Embryonic facial prominence (tissue), 1 donor: ENCODE measurements at regions not wholly inside any gene's neighbourhood (a gene's known extent, or its start where the extent isn't known, plus 50 kb on each side); places are given as distances from the start of the nearest gene placed in this dataset.
"Not testable (repeated sequence)": the region's sequence is repeated elsewhere in the genome, so short reads cannot be mapped to it uniquely, and the experiment has no call there.

Source experiments
- DNase-seq: peaks from one replicate; pipeline ENCODE4 v3.0.0-alpha.2; 2016; ENCODE audit errors: extremely low spot score

DNA sequence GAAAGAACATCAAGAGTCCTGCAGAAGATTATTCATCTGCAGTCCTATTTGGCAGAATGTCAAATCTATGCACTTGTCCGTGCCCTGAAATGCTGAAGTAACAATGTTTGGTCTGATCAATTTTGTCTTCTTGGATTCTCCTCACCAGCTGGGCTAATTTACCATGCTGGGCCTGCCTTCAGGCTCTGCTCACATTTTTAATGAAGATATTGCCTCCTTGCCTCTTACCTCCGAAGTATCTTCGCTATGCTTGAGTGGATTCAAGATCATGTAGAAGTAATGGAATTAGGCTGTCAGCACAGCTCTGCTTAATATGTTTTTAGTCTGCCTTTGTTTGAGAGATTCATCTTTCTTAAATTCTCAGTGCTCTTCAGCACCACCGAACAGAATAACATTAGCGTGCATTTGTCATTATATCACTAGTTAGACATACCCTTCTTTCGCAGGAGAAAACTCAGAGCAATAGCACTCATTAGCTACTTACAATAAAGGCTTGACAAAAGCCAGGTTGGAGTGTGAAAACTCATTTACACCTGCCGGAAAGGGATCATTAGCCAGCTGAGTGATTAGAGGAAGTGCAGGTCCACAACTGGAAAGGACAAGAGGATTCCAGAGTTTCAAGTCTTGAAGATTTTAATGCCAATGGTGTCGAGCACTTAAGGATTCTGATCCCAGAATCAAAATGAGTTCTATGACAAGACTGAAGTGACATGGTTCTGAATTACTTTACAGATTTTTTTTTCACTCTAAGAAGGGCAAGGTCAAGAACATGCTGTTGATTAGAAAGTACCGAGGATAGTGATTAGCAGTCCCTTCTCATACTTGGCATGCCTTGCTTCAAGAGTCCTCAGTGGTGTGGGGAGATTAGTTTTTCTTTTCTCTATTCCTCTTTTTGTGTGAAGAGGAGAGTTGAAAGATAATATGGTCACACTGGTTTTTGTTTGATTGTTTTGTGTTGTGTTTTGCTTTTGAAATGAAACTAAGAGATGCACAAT lies 405.6 kb upstream of the TOM1L1 start:
- DNase-seq, result no peak

DNA sequence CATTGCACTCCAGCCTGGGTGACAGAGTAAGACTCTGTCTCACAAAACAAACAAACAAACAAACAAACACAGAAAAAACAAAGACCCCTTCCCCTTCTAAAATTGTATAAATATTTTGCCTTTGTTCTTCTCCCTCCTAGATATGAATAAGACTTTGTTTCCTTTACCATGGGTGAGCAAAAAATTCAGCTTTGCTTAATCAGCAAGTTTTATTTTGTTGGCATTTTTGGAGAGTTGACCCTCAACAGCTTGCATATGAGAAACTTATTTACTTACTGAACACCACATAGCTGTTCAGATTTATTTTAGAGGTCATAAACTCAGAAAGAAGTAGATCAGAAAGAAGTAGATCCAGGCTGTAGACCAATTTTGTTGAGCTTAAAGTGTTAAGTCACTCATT lies 395.2 kb upstream of the TOM1L1 start:
- no peak for DNase-seq

DNA sequence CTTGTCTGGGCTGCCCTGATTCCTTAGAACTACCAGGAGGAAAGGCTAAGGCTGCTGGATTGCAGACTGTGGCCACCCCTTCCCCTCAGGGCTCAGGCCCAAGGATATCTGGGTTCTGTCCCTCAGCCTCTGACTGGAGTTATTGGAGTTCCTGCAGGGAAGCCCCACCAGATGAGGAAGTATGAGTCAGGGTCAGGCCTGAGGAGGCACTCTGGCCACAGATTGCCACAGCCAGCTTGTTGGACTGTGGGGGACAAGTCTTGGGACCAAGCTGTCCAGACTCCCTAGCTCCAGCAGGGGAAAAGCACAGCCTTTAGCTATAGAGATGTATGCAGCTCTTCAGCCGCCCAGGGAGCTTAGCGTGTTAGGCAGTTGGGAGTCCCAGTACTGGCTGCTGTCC lies 381.9 kb upstream of the TOM1L1 start:
- no peak for DNase-seq

DNA sequence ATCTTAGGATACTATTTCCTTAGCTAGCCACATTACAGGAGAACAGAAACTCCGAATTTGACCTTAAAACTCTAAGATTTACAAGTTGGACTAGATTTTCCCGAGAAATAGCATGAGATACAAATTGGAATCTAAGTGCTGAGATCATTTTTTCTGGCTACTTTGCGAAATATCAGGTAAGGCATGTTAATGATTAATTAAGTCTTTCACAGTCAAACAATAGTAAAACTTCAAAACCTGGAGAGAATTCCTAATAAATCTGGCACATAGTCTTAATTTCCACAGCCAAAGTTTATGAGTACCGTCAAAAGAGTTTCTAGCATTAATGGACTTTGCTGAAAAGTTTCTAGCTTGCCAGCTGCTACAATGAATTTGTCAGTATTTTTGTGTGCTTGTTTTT lies 379.5 kb upstream of the TOM1L1 start:
- no peak for DNase-seq

DNA sequence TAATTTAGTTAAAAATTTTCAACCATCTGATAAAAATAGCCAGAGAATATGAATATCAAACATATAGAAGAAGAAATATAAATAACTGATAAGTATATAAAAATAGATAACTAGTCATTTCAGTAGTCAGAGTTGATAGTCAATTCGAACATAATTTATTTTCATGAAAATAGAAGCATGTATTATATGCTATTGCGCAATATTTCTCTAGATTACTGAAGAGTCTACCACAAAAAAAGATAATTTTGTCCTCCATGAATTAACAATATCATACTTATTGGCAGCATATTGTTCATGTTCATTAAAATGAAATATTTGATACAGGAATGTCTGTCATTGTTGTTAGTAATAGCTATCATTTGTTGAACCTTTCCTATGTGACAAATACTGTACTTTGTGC lies 376.2 kb upstream of the TOM1L1 start:
- no peak for DNase-seq

DNA sequence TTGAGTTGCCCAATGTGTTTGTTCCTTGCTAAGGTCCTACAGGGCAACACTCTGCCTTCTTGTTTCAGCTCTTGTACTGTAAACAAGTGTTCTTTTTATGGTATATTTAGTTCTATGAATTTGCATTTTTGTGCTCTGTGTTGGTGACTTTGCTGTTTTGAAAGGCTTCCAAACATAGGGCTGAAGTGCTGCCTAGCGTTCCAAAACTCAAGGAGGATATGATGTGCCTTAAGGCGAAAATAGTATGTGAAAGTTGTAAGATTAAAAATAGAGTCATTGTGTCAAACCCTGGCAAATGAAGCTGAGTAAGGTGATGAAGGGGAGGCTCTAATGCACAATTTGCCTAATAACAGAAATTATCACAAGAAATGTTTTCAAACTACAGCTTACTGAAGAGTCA lies 372.7 kb upstream of the TOM1L1 start:
- no peak for DNase-seq

DNA sequence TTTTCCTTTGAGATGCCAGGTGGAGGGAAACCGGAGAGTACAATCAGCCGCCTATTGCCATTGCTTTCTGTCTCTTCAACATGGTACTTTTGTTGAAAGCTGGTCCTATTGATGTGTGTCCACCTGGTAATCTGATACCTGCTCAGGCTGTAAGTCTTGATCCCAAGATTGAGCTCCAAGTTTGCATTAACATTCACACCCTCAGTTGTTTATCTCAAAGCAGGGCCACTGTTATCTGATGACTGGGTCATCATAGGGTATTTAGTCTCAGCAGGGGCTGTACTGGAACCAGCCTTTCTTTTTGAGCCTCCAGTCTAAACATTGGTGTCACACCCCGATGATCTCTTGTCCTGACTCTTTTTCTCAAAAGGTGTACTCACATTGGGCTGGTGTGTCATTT lies 370.3 kb upstream of the TOM1L1 start:
- no peak for DNase-seq

DNA sequence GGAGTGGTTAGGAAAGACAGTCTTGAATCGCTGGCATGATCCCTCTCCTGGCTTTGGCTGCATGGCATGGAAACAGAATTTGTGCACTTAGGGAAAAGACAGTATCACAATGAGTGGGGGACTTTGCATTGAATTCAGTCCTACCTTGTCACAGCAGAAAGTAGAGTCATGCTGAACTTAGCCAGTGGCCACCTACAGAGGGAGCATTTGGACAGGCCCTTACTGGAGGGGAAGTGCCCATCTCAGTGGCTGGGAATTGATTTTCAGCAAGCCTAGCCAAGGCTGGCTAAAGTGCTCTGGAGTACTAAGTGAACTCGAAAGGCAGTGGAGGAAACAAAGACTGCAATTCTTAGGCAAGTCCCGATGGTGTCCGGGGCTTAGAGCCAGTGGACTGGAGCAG lies 364.3 kb upstream of the TOM1L1 start:
- no peak for DNase-seq

DNA sequence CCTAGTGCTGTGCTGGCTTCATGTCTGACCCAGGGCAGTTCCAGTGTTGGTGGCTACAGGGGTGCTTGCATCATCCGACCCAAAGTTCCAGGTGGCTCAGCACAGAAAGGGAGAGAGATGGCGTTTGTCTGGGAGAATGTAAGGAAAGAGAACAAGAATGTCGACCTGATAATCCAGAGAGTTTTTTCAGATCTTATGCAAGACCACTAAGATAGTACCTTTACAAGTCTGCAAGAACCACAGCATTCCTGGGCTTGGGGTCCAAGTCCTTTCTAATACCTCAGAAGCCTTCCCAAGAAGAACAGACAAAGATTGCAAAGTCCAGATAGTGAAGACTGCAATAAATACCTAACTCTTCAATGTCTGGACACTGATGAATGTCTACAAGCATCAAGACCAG lies 363.0 kb upstream of the TOM1L1 start:
- no peak for DNase-seq

DNA sequence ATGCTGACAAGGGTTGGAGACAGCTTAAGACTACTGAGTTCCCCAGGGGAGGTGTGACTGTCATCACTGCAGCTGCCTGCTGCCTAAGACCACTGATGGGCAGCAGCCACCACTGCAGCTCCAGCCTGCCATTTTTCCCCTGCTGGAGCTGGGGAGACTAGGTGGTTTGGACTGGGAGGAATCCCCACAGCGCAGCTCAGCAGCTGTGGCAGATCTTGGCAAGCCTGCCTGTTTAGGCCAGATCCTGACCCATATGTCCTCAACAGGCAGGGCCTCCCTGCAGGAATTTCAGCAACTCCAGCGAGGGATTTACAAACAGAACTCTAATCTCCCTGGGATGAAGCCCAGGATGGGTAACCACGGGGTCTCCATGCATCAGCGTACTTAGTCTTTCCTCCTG lies 356.4 kb upstream of the TOM1L1 start:
- no peak for DNase-seq

DNA sequence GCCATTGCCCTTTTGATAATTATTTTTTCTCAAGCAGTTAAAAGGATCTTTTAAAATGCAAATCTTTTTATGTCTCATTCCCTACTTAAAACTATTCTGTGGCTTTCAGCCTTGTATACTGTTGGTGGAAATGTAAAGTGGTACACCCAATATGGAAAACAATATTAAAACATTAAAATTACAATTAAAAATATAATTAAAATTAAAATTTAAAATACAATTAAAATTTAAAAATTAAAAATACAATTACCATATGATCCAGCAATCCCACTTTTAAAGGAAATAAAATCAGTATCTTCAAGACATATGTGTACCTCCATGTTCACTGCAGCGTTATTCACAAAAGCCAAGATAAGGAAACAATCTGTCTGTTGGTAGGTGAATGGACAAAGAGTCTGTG lies 340.8 kb upstream of the TOM1L1 start:
- no peak for DNase-seq

DNA sequence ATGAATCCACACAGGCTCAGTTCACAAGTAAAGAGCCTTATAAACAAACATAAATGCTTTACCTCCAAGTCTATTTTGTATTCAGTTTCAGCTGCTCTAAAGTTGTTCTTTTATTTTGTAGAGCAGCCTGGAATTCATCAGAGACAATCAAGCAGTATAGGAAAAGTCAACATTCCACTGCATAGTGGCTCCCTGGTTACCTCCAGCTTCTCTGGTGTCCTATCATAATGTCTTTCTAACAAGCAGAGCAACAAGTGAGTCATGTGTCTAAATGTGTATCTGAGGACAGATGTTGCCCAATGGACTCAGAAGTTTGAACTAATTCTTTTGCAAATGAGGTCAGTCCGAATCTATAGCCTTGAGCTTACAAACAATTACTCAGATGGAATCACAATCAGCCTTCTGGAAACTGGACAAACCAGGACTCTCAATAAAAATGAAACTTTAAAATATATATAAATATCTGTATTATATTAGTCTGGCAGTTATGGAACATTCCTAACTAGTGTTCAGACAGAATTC lies 292.0 kb upstream of the TOM1L1 start:
- no peak for DNase-seq

DNA sequence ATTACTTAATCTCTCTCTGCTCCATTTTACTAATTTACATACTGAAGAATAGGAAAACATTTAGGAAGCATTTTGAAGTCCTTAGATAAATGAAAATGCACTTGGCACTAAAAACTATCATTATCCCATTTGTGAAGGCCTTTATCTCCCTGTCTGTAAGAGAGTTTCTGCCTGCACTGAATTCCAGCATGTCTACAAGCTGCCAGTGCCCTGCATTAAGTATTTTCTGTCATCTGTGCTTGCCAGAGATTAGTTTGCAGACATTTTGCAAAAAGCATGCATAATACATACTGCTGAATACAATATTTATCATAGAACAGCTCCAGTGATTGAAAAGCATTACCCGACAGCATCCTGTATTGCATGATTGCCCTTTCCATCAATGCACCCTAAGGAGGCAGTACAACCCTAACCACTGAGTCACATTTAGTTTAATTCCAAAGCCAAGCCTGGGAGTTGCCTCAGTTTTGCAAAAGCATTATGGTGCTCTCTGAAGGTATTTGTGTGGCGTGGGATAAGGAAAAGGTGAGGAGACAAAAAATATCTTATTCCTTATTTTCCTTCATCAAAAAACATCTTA lies 280.2 kb upstream of the TOM1L1 start:
- no peak for DNase-seq

DNA sequence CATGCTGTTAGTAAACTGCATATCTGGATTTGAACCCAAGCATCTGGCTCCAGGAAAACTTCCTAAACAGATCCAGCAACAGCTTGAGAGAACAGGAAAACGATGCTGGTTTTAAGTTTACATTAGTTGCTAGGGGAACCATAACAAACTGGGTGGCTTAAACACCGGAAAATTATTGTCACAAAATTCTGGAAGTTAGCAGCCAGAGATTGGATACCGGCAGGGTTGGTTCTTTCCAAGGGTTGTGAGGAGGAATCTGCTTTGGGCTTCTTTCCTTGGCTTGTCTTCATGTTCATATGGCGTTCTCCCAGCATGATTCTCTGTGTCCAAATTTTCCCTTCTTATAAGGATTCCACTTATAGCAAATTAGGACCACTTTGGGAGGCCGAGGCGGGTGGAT lies 276.9 kb upstream of the TOM1L1 start:
- no peak for DNase-seq

DNA sequence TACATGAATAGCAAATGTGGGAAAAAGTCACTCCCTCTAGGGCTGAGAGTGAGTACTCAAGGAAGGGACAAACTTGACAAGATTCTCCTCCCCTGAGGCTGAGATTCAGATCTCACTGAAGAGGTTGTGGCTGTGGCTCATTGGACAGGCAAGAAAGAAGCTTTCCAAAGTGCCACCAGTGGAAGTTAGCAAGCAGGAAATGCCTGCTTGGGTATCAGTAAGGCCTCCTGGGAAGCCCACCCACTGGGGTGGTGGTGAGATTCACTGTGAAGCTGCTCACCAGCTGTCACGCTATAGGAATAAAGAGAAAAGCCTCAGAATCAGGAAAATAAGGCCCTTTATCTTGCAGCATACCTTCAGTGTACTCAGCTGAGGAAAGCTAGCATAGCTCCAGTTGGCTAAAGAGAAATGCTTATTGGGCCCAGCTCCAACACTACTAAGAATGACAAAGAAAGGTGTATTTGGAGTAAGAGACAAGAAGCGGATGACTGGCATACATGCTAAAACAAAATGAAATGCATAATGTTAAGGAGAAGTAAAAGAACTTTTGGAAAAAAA lies 274.4 kb upstream of the TOM1L1 start:
- no peak for DNase-seq

DNA sequence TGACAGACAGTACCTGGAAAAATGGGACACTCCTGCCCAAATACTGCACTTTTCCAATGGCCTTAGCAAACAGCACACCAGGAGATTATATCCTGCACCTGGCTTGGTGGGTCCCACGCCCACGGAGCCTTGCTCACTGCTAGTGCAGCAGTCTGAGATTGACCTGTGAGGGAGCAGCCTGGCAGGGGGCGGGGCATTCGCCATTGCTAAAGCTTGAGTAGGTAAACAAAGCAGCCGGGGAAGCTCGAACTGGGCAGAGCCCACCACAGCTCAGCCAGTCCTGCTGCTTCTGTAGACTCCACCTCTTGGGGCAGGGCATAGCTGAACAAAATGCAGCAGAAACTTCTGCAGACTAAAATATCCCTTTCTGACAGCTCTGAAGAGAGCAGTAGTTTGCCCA lies 261.2 kb upstream of the TOM1L1 start:
- DNase-seq, result not testable (repeated sequence)

DNA sequence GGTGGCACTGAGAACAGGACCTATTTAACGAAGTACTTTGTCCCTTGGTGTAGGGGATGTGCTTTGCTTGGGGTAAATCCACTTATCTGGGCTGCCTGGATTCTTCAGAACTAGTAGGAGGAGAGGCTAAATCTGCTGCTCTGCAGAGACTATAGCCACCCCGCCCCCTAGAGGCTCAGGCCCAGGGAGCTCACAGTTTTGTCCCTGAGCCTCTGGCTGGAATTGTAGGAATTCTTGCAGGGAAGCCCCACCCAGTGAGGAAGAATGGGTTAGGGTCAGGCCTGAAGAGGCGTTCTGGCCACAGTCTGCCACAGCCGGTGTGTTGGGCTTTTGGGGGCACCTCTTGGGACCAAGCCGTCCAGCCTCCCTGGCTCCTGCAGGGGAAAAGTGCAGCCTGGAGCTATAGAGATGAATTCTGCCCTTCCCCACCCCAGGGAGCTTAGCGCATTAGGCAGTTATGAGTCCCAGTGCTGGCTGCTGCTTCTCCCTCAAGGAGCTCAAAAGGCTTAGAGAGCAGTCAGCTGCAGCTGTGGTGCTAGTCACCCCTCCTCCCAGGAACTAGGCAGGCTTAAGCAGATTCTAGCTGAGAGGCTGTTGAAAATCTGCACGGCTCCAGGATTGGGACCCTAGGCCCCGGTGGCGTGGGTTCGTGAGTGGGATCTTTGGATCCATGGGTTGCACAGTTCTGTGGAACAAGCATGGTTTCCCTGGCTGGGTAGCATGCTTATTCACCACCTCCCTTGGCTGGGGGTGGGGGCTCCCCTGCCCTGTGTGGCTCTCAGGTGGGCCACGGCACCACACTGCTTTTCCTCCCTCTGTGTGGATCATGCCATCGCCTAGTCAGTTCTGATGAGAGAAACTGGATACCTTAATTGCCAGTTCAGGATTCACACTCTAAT lies 237.4 kb upstream of the TOM1L1 start:
- no peak for DNase-seq

DNA sequence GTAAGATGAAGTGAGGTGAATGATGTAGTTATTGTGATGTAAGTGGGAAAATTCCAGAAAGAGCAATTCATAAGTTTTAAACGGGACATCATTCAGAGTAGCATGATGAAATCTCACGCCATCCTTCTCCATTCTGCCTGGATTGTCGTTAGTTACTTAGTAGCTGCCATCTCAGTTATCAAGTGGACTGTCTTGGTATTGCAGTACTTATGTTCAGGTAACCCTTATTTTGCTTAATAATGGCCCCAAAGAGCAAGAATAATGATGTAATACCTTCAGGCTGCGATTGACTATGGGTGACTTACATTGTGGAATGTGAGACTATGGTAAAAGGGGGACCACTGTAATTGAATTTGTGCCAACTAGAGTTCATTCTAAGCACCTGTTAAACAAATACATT lies 234.1 kb upstream of the TOM1L1 start:
- no peak for DNase-seq

DNA sequence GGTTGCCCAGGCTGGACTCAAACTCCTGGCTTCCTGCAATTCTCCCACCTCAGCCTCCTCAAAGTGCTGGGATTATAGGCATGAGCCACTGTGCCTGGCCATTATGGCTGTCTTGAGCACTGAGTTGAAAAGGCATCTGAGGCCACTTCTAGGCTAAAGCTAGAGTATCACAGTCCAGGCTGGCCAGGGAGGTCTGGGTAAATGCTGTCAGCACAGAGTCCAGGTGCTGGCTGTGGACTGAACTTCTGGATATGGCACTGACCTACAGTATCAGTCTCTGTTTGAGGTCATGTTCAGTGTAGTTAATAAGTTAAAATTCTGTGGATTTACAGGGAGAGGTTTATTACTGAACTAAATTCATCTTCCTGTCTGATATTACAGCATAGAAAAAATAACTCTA lies 222.5 kb upstream of the TOM1L1 start:
- no peak for DNase-seq

DNA sequence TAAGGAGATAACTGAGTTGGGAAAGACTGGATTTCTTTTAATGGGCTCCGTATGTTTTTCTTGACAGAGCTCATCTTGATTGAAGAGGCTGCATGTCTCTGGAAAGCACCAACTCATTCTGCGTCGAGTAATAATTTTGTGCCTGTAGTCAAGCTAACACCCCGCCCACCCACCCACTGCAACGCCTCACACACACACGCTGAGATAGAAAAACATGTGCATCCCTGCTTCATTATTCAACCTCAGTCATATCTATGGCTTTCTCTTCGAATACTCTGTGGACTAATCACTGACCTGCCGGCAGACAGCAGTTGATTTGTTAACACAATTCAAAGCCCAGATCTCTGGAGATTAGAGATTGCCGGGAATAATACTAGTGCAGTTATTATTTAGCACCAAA lies 220.2 kb upstream of the TOM1L1 start:
- DNase-seq, result no peak

DNA sequence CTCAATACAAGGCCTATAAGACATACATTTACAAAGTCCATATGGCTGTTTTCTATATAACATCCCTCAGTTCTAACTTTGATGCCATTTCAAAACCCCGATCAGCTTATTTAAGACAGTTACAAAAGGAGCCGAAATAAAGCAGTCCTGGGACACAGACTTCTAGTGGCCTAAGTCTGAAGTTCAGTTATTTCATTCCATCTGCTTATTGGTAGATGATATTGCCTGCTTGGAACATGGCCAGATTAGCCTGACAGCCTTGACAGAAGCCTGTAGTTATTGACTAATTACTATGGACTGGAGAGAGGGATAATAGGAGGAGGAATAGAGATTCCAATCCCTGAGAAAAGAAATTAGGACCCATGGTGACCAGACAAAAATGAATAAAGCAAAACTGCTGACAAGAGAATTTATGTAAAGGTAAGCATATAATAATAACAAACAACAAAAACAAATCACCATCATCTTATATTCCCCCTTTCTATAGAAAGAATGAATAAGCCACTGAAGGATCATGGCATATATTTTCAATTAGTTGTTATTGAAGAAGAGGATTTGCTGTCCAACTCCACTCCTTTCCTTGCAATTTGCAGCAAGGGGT lies 206.3 kb upstream of the TOM1L1 start:
- DNase-seq, result no peak
